RWPE2 (cell line): ENCODE measurements at regions not wholly inside any gene's neighbourhood (a gene's known extent, or its start where the extent isn't known, plus 50 kb on each side); places are given as distances from the start of the nearest gene placed in this dataset.
A peak's percentile ranks its signal among the peaks of the same experiment; 100 is the strongest.

ENCODE experiments used
- ATAC-seq: fragments of 200-7000 bp; cut with Tn5 transposase; 3 replicates; pipeline ENCODE4 v1.9.1; 2021; ENCODE audit warnings: low read depth
- DNase-seq: peaks from one replicate; pipeline ENCODE4 v3.0.0-alpha.2; 2020; ENCODE audit warnings: low spot score
- H3K27ac ChIP-seq: fragments of 450-650 bp; 2 replicates; pipeline ENCODE4 v1.5.1; 2017; ENCODE audit warnings: mild to moderate bottlenecking; ENCODE audit not compliant: poor library complexity, severe bottlenecking
- H3K27me3 ChIP-seq: fragments of 250-450 bp; sonication (Bioruptor Pico); 2 replicates; pipeline ENCODE4 v1.5.1; 2021; ENCODE audit warnings: mild to moderate bottlenecking, moderate library complexity; ENCODE audit not compliant: insufficient read depth, poor library complexity, severe bottlenecking
- H3K36me3 ChIP-seq: fragments of 250-450 bp; sonication (Bioruptor Pico); 2 replicates; pipeline ENCODE4 v1.5.1; 2020; ENCODE audit warnings: low read depth, mild to moderate bottlenecking, moderate library complexity
- H3K4me1 ChIP-seq: fragments of 250-450 bp; sonication (Bioruptor Pico); 2 replicates; pipeline ENCODE4 v1.5.1; 2021; ENCODE audit warnings: mild to moderate bottlenecking, moderate library complexity; ENCODE audit not compliant: insufficient read depth, poor library complexity, severe bottlenecking
- H3K4me3 ChIP-seq: fragments of 250-450 bp; sonication (Bioruptor Pico); 2 replicates; pipeline ENCODE4 v1.5.1; 2021; ENCODE audit warnings: mild to moderate bottlenecking, moderate library complexity; ENCODE audit not compliant: severe bottlenecking
- H3K9me3 ChIP-seq: fragments of 250-450 bp; sonication (Bioruptor Pico); 2 replicates; pipeline ENCODE4 v1.5.1; 2021; ENCODE audit warnings: mild to moderate bottlenecking, moderate library complexity; ENCODE audit not compliant: severe bottlenecking
- CTCF ChIP-seq: fragments of 450-650 bp; IDR thresholded peaks from one replicate; pipeline ENCODE4 v1.5.1; 2017; ENCODE audit warnings: mild to moderate bottlenecking, moderate library complexity; ENCODE audit not compliant: poor library complexity, severe bottlenecking

DNA sequence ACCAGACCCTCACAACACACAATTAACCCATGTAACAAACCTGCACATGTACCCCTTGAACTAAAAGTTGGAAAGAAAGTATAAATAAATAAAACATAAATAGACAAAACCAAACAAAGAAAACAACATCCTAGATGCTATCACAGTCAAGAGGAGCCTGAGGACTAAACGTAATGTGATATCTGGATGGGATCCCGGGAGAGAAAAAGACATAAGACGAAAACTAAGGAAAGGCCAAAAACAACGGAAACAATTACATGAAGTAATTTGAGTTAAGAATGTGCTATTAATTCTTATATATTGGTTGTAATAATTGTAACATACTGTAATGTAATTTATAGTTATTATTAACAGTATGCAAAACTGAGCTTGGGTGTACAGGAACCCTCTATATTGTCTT lies 793.9 kb downstream of the SEMA5A start:
- no peak overlapping the region for H3K27ac ChIP-seq
- no peak for TF ChIP-seq CTCF
- no peak for ATAC-seq
- H3K4me1 ChIP-seq, result no peaks in the 10 kb centered on the region
- no peaks in the 10 kb centered on the region for H3K36me3 ChIP-seq
- H3K4me3 ChIP-seq, result no peak overlapping the region
- DNase-seq, result no peak
- no peaks in the 10 kb centered on the region for H3K9me3 ChIP-seq
- no peaks in the 10 kb centered on the region for H3K27me3 ChIP-seq

- DNase-seq (no peak), ATAC-seq (no peak)
- no peak overlapping the region for H3K4me3 ChIP-seq
- no peaks in the 10 kb centered on the region for H3K27me3 ChIP-seq
- no peaks in the 10 kb centered on the region for H3K9me3 ChIP-seq
- no peaks in the 10 kb centered on the region for H3K4me1 ChIP-seq
- H3K36me3 ChIP-seq, result no peaks in the 10 kb centered on the region
- H3K27ac ChIP-seq, result no peak overlapping the region
- peak; percentile 17 for TF ChIP-seq CTCF
These were observed 793.3 kb downstream of the SEMA5A start for GRCh38 chr5:8752595-8752994.

DNA sequence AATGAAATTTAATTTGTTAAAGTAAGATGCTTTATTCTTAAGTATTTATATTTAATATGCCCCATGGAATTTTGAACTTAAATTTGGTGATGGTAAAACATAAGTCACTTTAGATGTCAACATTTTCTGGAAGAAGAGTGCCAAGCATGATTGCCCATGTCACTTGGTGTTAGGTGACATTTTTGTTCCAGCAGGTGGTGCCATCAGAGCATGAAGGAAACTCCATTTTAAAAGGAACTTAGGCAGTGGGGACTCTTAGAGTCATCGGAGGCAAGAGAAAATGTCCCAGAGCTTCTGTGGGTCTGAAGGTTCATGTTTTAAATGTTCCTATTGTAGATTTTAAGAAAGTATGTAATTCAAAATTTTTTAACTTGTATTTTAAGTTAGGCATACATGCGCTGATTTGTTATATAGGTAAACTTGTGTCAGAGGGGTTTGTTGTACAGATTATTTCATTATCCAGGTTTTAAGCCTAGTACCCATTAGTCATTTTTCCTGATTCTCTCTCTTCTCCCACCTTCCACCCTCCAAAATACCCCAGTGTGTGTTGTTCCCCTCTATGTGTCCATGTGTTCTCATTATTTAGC lies 789.3 kb downstream of the SEMA5A start:
- DNase-seq (no peak), ATAC-seq (peak; percentile 63; the same call in 1 of the 3 replicates)
- no peaks in the 10 kb centered on the region for H3K4me1 ChIP-seq
- H3K4me3 ChIP-seq, result no peak overlapping the region
- H3K36me3 ChIP-seq, result no peaks in the 10 kb centered on the region
- H3K27ac ChIP-seq, result no peak overlapping the region
- TF ChIP-seq CTCF, result peak; percentile 94
- no peaks in the 10 kb centered on the region for H3K27me3 ChIP-seq
- H3K9me3 ChIP-seq, result no peaks in the 10 kb centered on the region

- ATAC-seq (no peak), DNase-seq (no peak)
- no peak overlapping the region for H3K27ac ChIP-seq
- TF ChIP-seq CTCF, result no peak
- H3K9me3 ChIP-seq, result no peaks in the 10 kb centered on the region
- no peaks in the 10 kb centered on the region for H3K36me3 ChIP-seq
- H3K27me3 ChIP-seq, result no peaks in the 10 kb centered on the region
- H3K4me3 ChIP-seq, result no peak overlapping the region
- no peaks in the 10 kb centered on the region for H3K4me1 ChIP-seq
These were observed 780.0 kb downstream of the SEMA5A start for GRCh38 chr5:8765886-8766285.

GRCh38 chr5:8766448-8766847 lies 779.4 kb downstream of the SEMA5A start:
- Histone ChIP-seq H3K4me1 (no peaks in the 10 kb centered on the region), H3K27me3 (no peaks in the 10 kb centered on the region), H3K9me3 (no peaks in the 10 kb centered on the region), H3K36me3 (no peaks in the 10 kb centered on the region), H3K4me3 (no peak overlapping the region), H3K27ac (no peak overlapping the region)
- ATAC-seq, result no peak
- DNase-seq, result no peak
- TF ChIP-seq CTCF, result no peak
